ENCODE measurements at regions not wholly inside any gene's neighbourhood (a gene's known extent, or its start where the extent isn't known, plus 50 kb on each side); places are given as distances from the start of the nearest gene placed in this dataset.
A peak's percentile ranks its signal among the peaks of the same experiment; 100 is the strongest.

- peaks cover 11% of the 10 kb centered on the region for H3K4me1 Mint-ChIP-seq (ENCODE audit: low read depth, unreplicated experiment)
- no peaks in the 10 kb centered on the region for H3K36me3 Mint-ChIP-seq (ENCODE audit: unreplicated experiment)
- no peaks in the 10 kb centered on the region for H3K27me3 Mint-ChIP-seq (ENCODE audit: unreplicated experiment)
- no peak overlapping the region for H3K4me3 Mint-ChIP-seq (ENCODE audit: unreplicated experiment)
- no peak for TF ChIP-seq CTCF (IDR thresholded peaks at IDR 0.05; ENCODE audit: partially characterized antibody, unreplicated experiment)
- no peak for DNase-seq
- no peak overlapping the region for H3K27ac Mint-ChIP-seq (ENCODE audit: unreplicated experiment)
- no peaks in the 10 kb centered on the region for H3K9me3 Mint-ChIP-seq (ENCODE audit: unreplicated experiment)
Observed at GRCh38 chr9:13718539-13718938, 439.0 kb upstream of the MPDZ start.

GRCh38 chr9:13718086-13718485, 438.6 kb upstream of the MPDZ start:
- no peaks in the 10 kb centered on the region for H3K36me3 Mint-ChIP-seq (ENCODE audit: unreplicated experiment)
- H3K27ac Mint-ChIP-seq (ENCODE audit: unreplicated experiment), result no peak overlapping the region
- no peaks in the 10 kb centered on the region for H3K9me3 Mint-ChIP-seq (ENCODE audit: unreplicated experiment)
- no peak for DNase-seq
- TF ChIP-seq CTCF (IDR thresholded peaks at IDR 0.05; ENCODE audit: partially characterized antibody, unreplicated experiment), result no peak
- H3K4me3 Mint-ChIP-seq (ENCODE audit: unreplicated experiment), result no peak overlapping the region
- no peaks in the 10 kb centered on the region for H3K27me3 Mint-ChIP-seq (ENCODE audit: unreplicated experiment)
- H3K4me1 Mint-ChIP-seq (ENCODE audit: low read depth, unreplicated experiment), result peaks cover 11% of the 10 kb centered on the region

GRCh38 chr9:13717322-13718054, 438.0 kb upstream of the MPDZ start:
- peak overlapping the region; percentile 68 for H3K27ac Mint-ChIP-seq (ENCODE audit: unreplicated experiment)
- H3K4me1 Mint-ChIP-seq (ENCODE audit: low read depth, unreplicated experiment), result peaks cover 11% of the 10 kb centered on the region
- no peaks in the 10 kb centered on the region for H3K36me3 Mint-ChIP-seq (ENCODE audit: unreplicated experiment)
- H3K4me3 Mint-ChIP-seq (ENCODE audit: unreplicated experiment), result no peak overlapping the region
- no peaks in the 10 kb centered on the region for H3K27me3 Mint-ChIP-seq (ENCODE audit: unreplicated experiment)
- no peaks in the 10 kb centered on the region for H3K9me3 Mint-ChIP-seq (ENCODE audit: unreplicated experiment)
- TF ChIP-seq CTCF (IDR thresholded peaks at IDR 0.05; ENCODE audit: partially characterized antibody, unreplicated experiment), result no peak
- DNase-seq, result no peak

GRCh38 chr9:13716601-13717321, 437.3 kb upstream of the MPDZ start:
- peaks cover 11% of the 10 kb centered on the region for H3K4me1 Mint-ChIP-seq (ENCODE audit: low read depth, unreplicated experiment)
- no peak for TF ChIP-seq CTCF (IDR thresholded peaks at IDR 0.05; ENCODE audit: partially characterized antibody, unreplicated experiment)
- no peaks in the 10 kb centered on the region for H3K27me3 Mint-ChIP-seq (ENCODE audit: unreplicated experiment)
- no peaks in the 10 kb centered on the region for H3K36me3 Mint-ChIP-seq (ENCODE audit: unreplicated experiment)
- H3K9me3 Mint-ChIP-seq (ENCODE audit: unreplicated experiment), result no peaks in the 10 kb centered on the region
- H3K27ac Mint-ChIP-seq (ENCODE audit: unreplicated experiment), result peak overlapping the region; percentile 68
- DNase-seq, result no peak
- H3K4me3 Mint-ChIP-seq (ENCODE audit: unreplicated experiment), result no peak overlapping the region

GRCh38 chr9:13716090-13716489, 436.6 kb upstream of the MPDZ start:
- H3K4me3 Mint-ChIP-seq (ENCODE audit: unreplicated experiment), result no peak overlapping the region
- H3K27ac Mint-ChIP-seq (ENCODE audit: unreplicated experiment), result no peak overlapping the region
- H3K27me3 Mint-ChIP-seq (ENCODE audit: unreplicated experiment), result no peaks in the 10 kb centered on the region
- H3K36me3 Mint-ChIP-seq (ENCODE audit: unreplicated experiment), result no peaks in the 10 kb centered on the region
- H3K4me1 Mint-ChIP-seq (ENCODE audit: low read depth, unreplicated experiment), result peaks cover 11% of the 10 kb centered on the region
- TF ChIP-seq CTCF (IDR thresholded peaks at IDR 0.05; ENCODE audit: partially characterized antibody, unreplicated experiment), result no peak
- H3K9me3 Mint-ChIP-seq (ENCODE audit: unreplicated experiment), result no peaks in the 10 kb centered on the region
- DNase-seq, result no peak
